MCF 10A (cell line): ENCODE measurements at regions not wholly inside any gene's neighbourhood (a gene's known extent, or its start where the extent isn't known, plus 50 kb on each side); places are given as distances from the start of the nearest gene placed in this dataset.

Source experiments
- BruUV-seq: library from RNA; stranded (reverse); fragments of 400-500 nt; replicated peaks from 2 replicates; lab custom pipeline; 2021; lab: Mats Ljungman, UMichigan
- CTCF ChIA-PET: fragments of 300-600 bp; sonication (Branson Sonifier 250); formaldehyde crosslinking; extraction: SDS; loops from one replicate; lab custom pipeline; 2021; ENCODE audit warnings: antibody characterized with exemption, inconsistent platforms; lab: Yijun Ruan, JAX
- POLR2A ChIA-PET: fragments of 300-600, 350-650 bp; sonication (Branson Sonifier 250); formaldehyde crosslinking; extraction: SDS; loops from one replicate; lab custom pipeline; 2020; ENCODE audit warnings: antibody characterized with exemption, inconsistent platforms; lab: Yijun Ruan, JAX
- DNase-seq: peaks from one replicate; pipeline ENCODE4 v3.0.0-alpha.2; 2018; ENCODE audit not compliant: unreplicated experiment
- H3K27ac Mint-ChIP-seq: one replicate; pipeline ENCODE4 v1.8.0; 2022; ENCODE audit warnings: mild to moderate bottlenecking, low read depth, mixed read lengths; ENCODE audit not compliant: unreplicated experiment
- H3K27me3 Mint-ChIP-seq: one replicate; pipeline ENCODE4 v1.8.0; 2022; ENCODE audit warnings: mixed read lengths; ENCODE audit not compliant: insufficient read depth, unreplicated experiment
- H3K36me3 Mint-ChIP-seq: one replicate; pipeline ENCODE4 v1.8.0; 2022; ENCODE audit warnings: mild to moderate bottlenecking, moderate library complexity, mixed read lengths; ENCODE audit not compliant: insufficient read depth, unreplicated experiment
- H3K4me1 Mint-ChIP-seq: one replicate; pipeline ENCODE4 v1.8.0; 2022; ENCODE audit warnings: mixed read lengths; ENCODE audit not compliant: insufficient read depth, unreplicated experiment
- H3K4me3 Mint-ChIP-seq: one replicate; pipeline ENCODE4 v1.8.0; 2022; ENCODE audit warnings: mild to moderate bottlenecking, moderate library complexity, mixed read lengths; ENCODE audit not compliant: unreplicated experiment
- H3K9me3 Mint-ChIP-seq: one replicate; pipeline ENCODE4 v1.8.0; 2022; ENCODE audit warnings: mixed read lengths; ENCODE audit not compliant: unreplicated experiment
- CTCF ChIP-seq: fragments of 200-600 bp; IDR thresholded peaks from one replicate; pipeline ENCODE4 v1.8.0; 2022; ENCODE audit warnings: antibody characterized with exemption, mild to moderate bottlenecking; ENCODE audit not compliant: unreplicated experiment
- intact Hi-C: fragments of 100-400 bp; cut with micrococcal nuclease; formaldehyde crosslinking; loops from 2 replicates; pipeline ENCODE4 v1.14.1; 2022

- DNase-seq, result no peak
- TF ChIP-seq CTCF, result no peak
- POLR2A ChIA-PET, result no interaction called here
- H3K9me3 Mint-ChIP-seq, result no peaks in the 10 kb centered on the region
- no TSS peak for BruUV-seq
- H3K4me1 Mint-ChIP-seq, result no peaks in the 10 kb centered on the region
- H3K36me3 Mint-ChIP-seq, result no peaks in the 10 kb centered on the region
- peaks cover 25% of the 10 kb centered on the region for H3K27me3 Mint-ChIP-seq
- intact Hi-C loops, result no loop called here
- CTCF ChIA-PET, result interaction anchor here (0.6 to 0.8 kb wide), 2 partner anchors 225 to 250 kb away, joined by 3 to 7 read pairs; no protein-coding TSS in a partner anchor
- no peak overlapping the region for H3K27ac Mint-ChIP-seq
- no peak overlapping the region for H3K4me3 Mint-ChIP-seq
Measured at GRCh38 chrX:43002526-43003203, 224.7 kb upstream of the PPP1R2C start.

GRCh38 chrX:43003204-43003565 lies 225.2 kb upstream of the PPP1R2C start:
- no peak overlapping the region for H3K27ac Mint-ChIP-seq
- no TSS peak for BruUV-seq
- no peaks in the 10 kb centered on the region for H3K36me3 Mint-ChIP-seq
- TF ChIP-seq CTCF, result no peak
- no peak overlapping the region for H3K4me3 Mint-ChIP-seq
- ChIA-PET POLR2A (interaction anchor here (0.5 kb wide), 1 partner anchor 16 kb away, joined by 4 read pairs; no protein-coding TSS in a partner anchor), CTCF (interaction anchor here (0.6 to 0.8 kb wide), 3 partner anchors 225 to 582 kb away, joined by 3 to 7 read pairs (median 3); no protein-coding TSS in a partner anchor)
- H3K4me1 Mint-ChIP-seq, result no peaks in the 10 kb centered on the region
- H3K9me3 Mint-ChIP-seq, result no peaks in the 10 kb centered on the region
- peaks cover 30% of the 10 kb centered on the region for H3K27me3 Mint-ChIP-seq
- DNase-seq, result no peak
- intact Hi-C loops, result no loop called here

- TF ChIP-seq CTCF, result no peak
- H3K36me3 Mint-ChIP-seq, result no peaks in the 10 kb centered on the region
- DNase-seq, result no peak
- H3K9me3 Mint-ChIP-seq, result no peaks in the 10 kb centered on the region
- H3K27ac Mint-ChIP-seq, result no peak overlapping the region
- H3K27me3 Mint-ChIP-seq, result peaks cover 37% of the 10 kb centered on the region
- ChIA-PET CTCF (interaction anchor here (0.7 kb wide), 1 partner anchor 582 kb away, joined by 3 read pairs; no protein-coding TSS in a partner anchor), POLR2A (no interaction called here)
- no peak overlapping the region for H3K4me3 Mint-ChIP-seq
- no peaks in the 10 kb centered on the region for H3K4me1 Mint-ChIP-seq
- intact Hi-C loops, result no loop called here
- BruUV-seq, result no TSS peak
Measured at GRCh38 chrX:43003939-43004338, 226.0 kb upstream of the PPP1R2C start.

- intact Hi-C loops, result no loop called here
- Mint-ChIP-seq H3K4me3 (no peak overlapping the region), H3K9me3 (no peaks in the 10 kb centered on the region), H3K36me3 (no peaks in the 10 kb centered on the region), H3K27me3 (peaks cover 39% of the 10 kb centered on the region), H3K27ac (no peak overlapping the region), H3K4me1 (no peaks in the 10 kb centered on the region)
- no TSS peak for BruUV-seq
- no peak for DNase-seq
- CTCF ChIA-PET, result no interaction called here
- POLR2A ChIA-PET, result no interaction called here
- TF ChIP-seq CTCF, result no peak
Measured at GRCh38 chrX:43005561-43005960, 227.6 kb upstream of the PPP1R2C start.
